ENCODE measurements at regions not wholly inside any gene's neighbourhood (a gene's known extent, or its start where the extent isn't known, plus 50 kb on each side); places are given as distances from the start of the nearest gene placed in this dataset.

GRCh38 chr14:56881181-56881580 is 70.9 kb upstream of the OTX2 start:
- no peak for TF ChIP-seq CTCF (IDR thresholded peaks at IDR 0.05)
- no peak for TF ChIP-seq POLR2AphosphoS5 (IDR thresholded peaks at IDR 0.05)
